Endothelial cell of umbilical vein (primary cell): ENCODE measurements at regions not wholly inside any gene's neighbourhood (a gene's known extent, or its start where the extent isn't known, plus 50 kb on each side); places are given as distances from the start of the nearest gene placed in this dataset.

Experiments used
- BruUV-seq: library from RNA; stranded (reverse); fragments of 400-500 nt; replicated peaks from 2 replicates; lab custom pipeline; 2021; lab: Mats Ljungman, UMichigan
- CTCF ChIA-PET: fragments of 300-600, 350-600 bp; sonication (Branson Sonifier 250); formaldehyde crosslinking; loops from one replicate; lab custom pipeline; 2021; ENCODE audit warnings: antibody characterized with exemption, inconsistent platforms; lab: Charles Lee
- POLR2A ChIA-PET: fragments of 300-600, 350-600 bp; sonication (Branson Sonifier 250); formaldehyde crosslinking; loops from one replicate; lab custom pipeline; 2021; ENCODE audit warnings: antibody characterized with exemption, inconsistent platforms; lab: Charles Lee
- DNase-seq: peaks from one replicate; pipeline ENCODE4 v3.0.0-alpha.2; 2011; ENCODE audit warnings: low read depth, low spot score
- FAIRE-seq: peaks from 2 replicates; lab custom pipeline; 2011; peaks lifted over from hg19 to GRCh38; lab: Jason Lieb, UNC
- H2AFZ ChIP-seq: 2 replicates; pipeline ENCODE4 v1.6.0; 2012; ENCODE audit warnings: low read depth, low read length, control low read depth, inconsistent platforms
- H3K27ac ChIP-seq: 2 replicates; pipeline ENCODE4 v1.5.1; 2011; ENCODE audit warnings: low read depth, mild to moderate bottlenecking, control low read depth, low read length, moderate library complexity; ENCODE audit not compliant: insufficient read depth
- H3K27me3 ChIP-seq, 2 experiments: 2 replicates each; pipeline versions ENCODE4 v1.6.0 to v1.6.1; 2011; ENCODE audit warnings: low read length in 2 of 2, mixed read lengths in 1 of 2; ENCODE audit not compliant: control insufficient read depth in 2 of 2, insufficient read depth in 2 of 2
- H3K36me3 ChIP-seq, 2 experiments: 2 replicates in 1 of 2; 3 replicates in 1 of 2; pipeline ENCODE4 v1.5.1; 2011; ENCODE audit warnings: low read length in 2 of 2, mild to moderate bottlenecking in 1 of 2, moderate library complexity in 1 of 2; ENCODE audit not compliant: control insufficient read depth in 2 of 2, insufficient read depth in 2 of 2; ENCODE audit errors: extremely low read depth in 1 of 2
- H3K4me1 ChIP-seq: 3 replicates; pipeline ENCODE4 v1.5.1; 2011; ENCODE audit warnings: mild to moderate bottlenecking, low read length; ENCODE audit not compliant: control insufficient read depth, insufficient read depth; ENCODE audit errors: extremely low read depth
- H3K4me2 ChIP-seq: 2 replicates; pipeline ENCODE4 v1.6.1; 2011; ENCODE audit warnings: low read length, control low read depth, mixed read lengths; ENCODE audit not compliant: insufficient read depth
- H3K4me3 ChIP-seq, 3 experiments: fragments of 200-600 bp in 1 of 3; sonication (generic), shearing (Covaris generic) in 1 of 3; replicated peaks in 1 of 3; 2 replicates each; pipeline ENCODE4 v1.5.1; 2011 to 2016; ENCODE audit warnings: control low read depth in 3 of 3, low read length in 3 of 3, mild to moderate bottlenecking in 2 of 3, inconsistent platforms in 1 of 3, low read depth in 1 of 3, moderate library complexity in 1 of 3; ENCODE audit not compliant: insufficient read depth in 1 of 3
- H3K79me2 ChIP-seq: 2 replicates; pipeline ENCODE4 v1.6.0; 2012; ENCODE audit warnings: low read length, inconsistent platforms; ENCODE audit not compliant: control insufficient read depth, insufficient read depth
- H3K9ac ChIP-seq: replicated peaks from 2 replicates; pipeline ENCODE3; 2011; ENCODE audit warnings: low read length, control low read depth; ENCODE audit not compliant: insufficient read depth; ENCODE audit errors: extremely low read depth
- H3K9me1 ChIP-seq: replicated peaks from 3 replicates; pipeline ENCODE4 v1.6.0; 2011; ENCODE audit warnings: mild to moderate bottlenecking, low read length; ENCODE audit not compliant: control insufficient read depth, insufficient read depth; ENCODE audit errors: extremely low read depth
- H3K9me3 ChIP-seq: replicated peaks from 2 replicates; pipeline ENCODE4 v1.5.1; 2012; ENCODE audit warnings: low read length, inconsistent platforms; ENCODE audit not compliant: control insufficient read depth, insufficient read depth
- H4K20me1 ChIP-seq: replicated peaks from 2 replicates; pipeline ENCODE3; 2011; ENCODE audit warnings: mild to moderate bottlenecking, low read length; ENCODE audit not compliant: control insufficient read depth, insufficient read depth; ENCODE audit errors: extremely low read depth
- EZH2 ChIP-seq: IDR thresholded peaks from 2 replicates; pipeline ENCODE4 v1.6.1; 2012; ENCODE audit warnings: borderline replicate concordance, low read depth, mild to moderate bottlenecking, moderate library complexity, low read length, inconsistent platforms; ENCODE audit not compliant: severe bottlenecking
- FOS ChIP-seq: IDR thresholded peaks from 2 replicates; pipeline ENCODE4 v1.6.1; 2011; ENCODE audit warnings: mild to moderate bottlenecking, low read length, moderate library complexity, borderline replicate concordance; ENCODE audit not compliant: insufficient read depth
- GATA2 ChIP-seq: IDR thresholded peaks from 2 replicates; pipeline ENCODE4 v1.7.0; 2011; ENCODE audit warnings: low read depth, mild to moderate bottlenecking, moderate library complexity, mixed read lengths, low read length; ENCODE audit not compliant: insufficient read length, insufficient read depth
- JUN ChIP-seq: IDR thresholded peaks from 2 replicates; pipeline ENCODE4 v1.6.1; 2011; ENCODE audit warnings: borderline replicate concordance, low read depth; ENCODE audit not compliant: insufficient read length, insufficient read depth
- MAX ChIP-seq: IDR thresholded peaks from 2 replicates; pipeline ENCODE4 v1.6.1; 2011; ENCODE audit not compliant: insufficient read depth, insufficient read length
- MYC ChIP-seq: IDR thresholded peaks from one replicate; pipeline ENCODE4 v1.6.1; 2011; ENCODE audit warnings: mild to moderate bottlenecking, low read depth, low read length
- POLR2A ChIP-seq: IDR thresholded peaks from 2 replicates; pipeline ENCODE4 v1.6.1; 2012; ENCODE audit warnings: low read depth, mild to moderate bottlenecking, control low read depth, low read length
- POLR2AphosphoS5 ChIP-seq: IDR thresholded peaks from 2 replicates; pipeline ENCODE4 v1.6.1; 2012; ENCODE audit warnings: low read depth, mild to moderate bottlenecking, control low read depth, low read length, moderate library complexity; ENCODE audit not compliant: insufficient read depth
- dilution Hi-C: fragments of 300-500 bp; cut with MboI; formaldehyde crosslinking; loops from one replicate; pipeline ENCODE4 v1.15.0; 2019; ENCODE audit warnings: low sequenced_read_pairs; ENCODE audit not compliant: extremely low pct_ligation_motif_present
- intact Hi-C: fragments of 100-400 bp; cut with micrococcal nuclease; formaldehyde crosslinking; loops from one replicate; pipeline ENCODE4 v1.10.0; 2022
- TF ChIP-seq, protein P1 (sequence below), 2 donors: IDR thresholded peaks; 1 replicate in 1 of 2; 2 replicates in 1 of 2; pipeline ENCODE4 v1.5.1; 2011; ENCODE audit warnings: low read length in 2 of 2, mild to moderate bottlenecking in 2 of 2, moderate library complexity in 2 of 2, control low read depth in 1 of 2, inconsistent platforms in 1 of 2, low read depth in 1 of 2; ENCODE audit not compliant: insufficient read depth in 1 of 2; ENCODE audit errors: extremely low read depth in 1 of 2

DNA sequence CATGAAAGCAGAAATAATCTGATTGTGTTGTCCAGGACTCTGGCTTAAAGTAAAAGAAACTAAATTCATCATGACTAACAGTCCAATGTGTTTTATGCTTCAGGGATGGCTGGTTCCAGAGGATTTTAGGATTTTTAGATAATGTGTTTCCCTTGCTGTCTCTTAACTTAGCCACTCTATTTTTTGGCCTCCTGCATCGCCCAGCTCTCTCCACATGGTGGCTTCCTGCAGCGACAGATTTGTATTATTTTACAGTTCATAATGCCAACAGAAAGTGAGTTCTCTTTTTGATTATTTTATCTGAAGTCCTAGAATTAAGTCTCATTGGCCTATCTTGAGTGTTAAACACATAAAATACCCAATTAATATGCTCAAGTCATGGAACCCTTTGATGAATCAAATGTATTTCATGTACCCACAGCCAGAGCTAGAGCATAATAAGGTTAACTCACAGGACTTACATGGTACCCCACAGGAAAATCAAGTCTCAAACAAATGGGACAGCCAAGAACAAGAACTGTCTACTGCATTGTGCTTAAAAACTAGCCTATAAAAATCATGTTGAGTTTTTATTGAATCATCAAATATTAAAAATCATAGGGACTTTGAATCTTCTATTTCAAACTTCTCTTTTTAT lies 582.5 kb downstream of the DOK5 start:
- ChIA-PET CTCF (interaction anchor here (1.3 kb wide), 1 partner anchor 9 kb away, joined by 3 read pairs; no protein-coding TSS in a partner anchor), POLR2A (no interaction called here)
- Histone ChIP-seq H3K4me2 (no peak overlapping the region), H3K36me3 (no peaks in the 10 kb centered on the region), H3K4me1 (no peaks in the 10 kb centered on the region), H3K9ac (no peak overlapping the region), H3K79me2 (no peaks in the 10 kb centered on the region), H3K9me3 (no peaks in the 10 kb centered on the region), H2AFZ (no peak overlapping the region), H3K9me1 (no peaks in the 10 kb centered on the region), H3K4me3 (no peak overlapping the region), H4K20me1 (no peaks in the 10 kb centered on the region), H3K27me3 (no peaks in the 10 kb centered on the region), H3K27ac (no peak overlapping the region)
- FAIRE-seq (no peak), DNase-seq (no peak)
- no TSS peak for BruUV-seq
- dilution Hi-C loops = no loop called here
- intact Hi-C loops = no loop called here
- TF ChIP-seq FOS (no peak), GATA2 (no peak), POLR2A (no peak), MAX (no peak), MYC (no peak), JUN (no peak), EZH2 (no peak), POLR2AphosphoS5 (no peak)
- TF ChIP-seq, protein P1, sequence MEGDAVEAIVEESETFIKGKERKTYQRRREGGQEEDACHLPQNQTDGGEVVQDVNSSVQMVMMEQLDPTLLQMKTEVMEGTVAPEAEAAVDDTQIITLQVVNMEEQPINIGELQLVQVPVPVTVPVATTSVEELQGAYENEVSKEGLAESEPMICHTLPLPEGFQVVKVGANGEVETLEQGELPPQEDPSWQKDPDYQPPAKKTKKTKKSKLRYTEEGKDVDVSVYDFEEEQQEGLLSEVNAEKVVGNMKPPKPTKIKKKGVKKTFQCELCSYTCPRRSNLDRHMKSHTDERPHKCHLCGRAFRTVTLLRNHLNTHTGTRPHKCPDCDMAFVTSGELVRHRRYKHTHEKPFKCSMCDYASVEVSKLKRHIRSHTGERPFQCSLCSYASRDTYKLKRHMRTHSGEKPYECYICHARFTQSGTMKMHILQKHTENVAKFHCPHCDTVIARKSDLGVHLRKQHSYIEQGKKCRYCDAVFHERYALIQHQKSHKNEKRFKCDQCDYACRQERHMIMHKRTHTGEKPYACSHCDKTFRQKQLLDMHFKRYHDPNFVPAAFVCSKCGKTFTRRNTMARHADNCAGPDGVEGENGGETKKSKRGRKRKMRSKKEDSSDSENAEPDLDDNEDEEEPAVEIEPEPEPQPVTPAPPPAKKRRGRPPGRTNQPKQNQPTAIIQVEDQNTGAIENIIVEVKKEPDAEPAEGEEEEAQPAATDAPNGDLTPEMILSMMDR (IDR thresholded peaks at IDR 0.05; ENCODE audit: extremely low read depth in 1 of 2, insufficient read depth in 1 of 2, low read depth in 1 of 2, low read length in 2 of 2) = no peak
